Dedifferentiated amniotic fluid mesenchymal stem cell (primary cell): ENCODE measurements at regions not wholly inside any gene's neighbourhood (a gene's known extent, or its start where the extent isn't known, plus 50 kb on each side); places are given as distances from the start of the nearest gene placed in this dataset.

Source experiments
- DNase-seq: peaks from one replicate; pipeline ENCODE4 v3.0.0-alpha.2; 2016; ENCODE audit errors: extremely low spot score

DNA sequence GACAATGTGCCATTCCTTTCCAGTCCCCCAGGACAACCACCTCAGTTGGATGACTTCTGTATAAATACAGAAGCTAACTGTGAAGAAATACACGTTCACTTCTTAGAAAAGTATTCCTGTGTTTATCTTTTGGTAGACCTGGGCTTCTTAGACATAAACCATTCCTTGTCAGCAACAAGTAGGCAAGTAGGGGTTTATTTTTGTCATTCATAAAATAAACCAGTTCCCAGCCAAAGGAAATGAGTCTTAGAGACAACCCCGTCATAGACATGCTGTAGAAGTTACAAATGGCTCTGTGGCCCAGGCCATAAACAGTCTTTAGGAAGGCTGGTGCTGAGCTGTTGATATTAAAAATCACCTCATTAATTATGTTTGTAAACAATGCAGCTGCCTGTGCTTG is 243.2 kb downstream of the SPTSSA start:
- no peak for DNase-seq

- DNase-seq, result no peak
These were observed 247.1 kb downstream of the SPTSSA start for GRCh38 chr14:34214961-34215360.

DNA sequence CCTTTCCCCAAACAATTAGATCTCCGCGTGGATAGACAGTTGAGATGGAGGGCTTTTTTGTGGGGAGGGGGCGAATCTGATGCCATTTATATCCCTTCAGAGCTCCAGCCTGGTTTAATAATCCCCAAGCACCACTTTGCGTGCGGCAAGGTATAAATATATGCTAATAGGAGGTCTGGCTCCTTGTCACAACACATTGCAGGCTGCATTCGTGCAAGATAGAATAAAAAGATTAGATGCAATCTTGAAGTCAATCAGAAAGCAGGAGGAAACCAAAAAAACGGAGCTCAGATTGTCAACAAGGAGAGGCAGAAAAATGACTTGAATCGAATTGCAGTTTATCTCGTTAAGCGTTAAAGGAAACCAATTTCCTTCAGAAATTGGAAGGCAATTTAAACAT is 248.7 kb downstream of the SPTSSA start:
- no peak for DNase-seq

DNA sequence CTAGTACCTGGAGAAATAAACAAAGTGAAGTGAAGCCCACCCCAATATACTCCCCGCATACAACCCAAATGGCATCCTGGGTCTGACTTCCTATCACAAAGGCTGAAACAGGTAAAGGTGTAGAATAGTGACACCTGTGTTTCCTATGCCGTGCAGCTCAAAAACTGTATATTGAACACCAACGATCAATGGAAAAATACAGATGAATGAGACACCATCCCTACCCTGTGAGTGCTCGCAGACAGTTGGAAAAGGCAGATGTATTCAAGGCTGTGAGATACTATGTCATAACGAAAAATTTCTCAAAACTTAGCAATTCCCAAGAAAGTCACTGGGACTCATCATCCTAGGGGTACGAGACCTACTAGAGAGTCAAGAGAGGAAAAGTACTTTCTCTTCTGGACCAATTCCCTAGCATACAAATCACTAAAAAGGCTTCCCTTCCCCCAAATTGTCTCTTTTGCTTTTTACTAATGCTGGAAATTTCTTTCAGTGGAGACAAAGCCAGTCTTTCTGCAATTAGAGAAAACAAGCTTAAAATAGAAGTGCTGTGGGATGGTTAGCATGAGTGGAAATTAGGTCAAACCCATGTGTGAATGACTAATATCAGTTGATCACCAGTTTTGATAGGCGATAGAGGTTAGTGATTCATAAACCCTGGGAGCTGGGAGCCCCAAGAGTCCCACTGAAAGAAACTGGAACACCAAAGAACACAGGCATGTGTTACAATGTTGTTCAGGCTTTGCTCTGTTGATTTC is 249.7 kb downstream of the SPTSSA start:
- DNase-seq, result no peak

DNA sequence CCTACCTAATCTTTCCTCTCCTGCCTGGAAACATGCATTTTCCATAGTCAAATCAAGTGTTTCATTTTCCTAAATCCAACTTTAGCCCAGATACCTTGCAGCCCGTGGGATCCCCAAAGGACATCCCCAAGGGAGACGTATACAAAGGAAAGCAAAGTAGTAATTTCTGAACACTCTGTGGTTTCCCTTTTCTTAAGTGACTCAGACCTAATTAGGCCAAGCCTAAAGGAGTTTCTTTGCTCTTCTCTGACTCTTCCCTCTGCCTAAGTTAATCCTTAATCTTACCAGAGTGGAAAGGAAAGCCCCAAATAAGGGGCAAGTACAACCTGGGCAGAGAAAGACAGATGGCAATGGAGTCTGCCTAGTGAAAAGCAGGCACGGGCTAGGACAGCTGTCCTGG is 250.3 kb downstream of the SPTSSA start:
- no peak for DNase-seq

DNA sequence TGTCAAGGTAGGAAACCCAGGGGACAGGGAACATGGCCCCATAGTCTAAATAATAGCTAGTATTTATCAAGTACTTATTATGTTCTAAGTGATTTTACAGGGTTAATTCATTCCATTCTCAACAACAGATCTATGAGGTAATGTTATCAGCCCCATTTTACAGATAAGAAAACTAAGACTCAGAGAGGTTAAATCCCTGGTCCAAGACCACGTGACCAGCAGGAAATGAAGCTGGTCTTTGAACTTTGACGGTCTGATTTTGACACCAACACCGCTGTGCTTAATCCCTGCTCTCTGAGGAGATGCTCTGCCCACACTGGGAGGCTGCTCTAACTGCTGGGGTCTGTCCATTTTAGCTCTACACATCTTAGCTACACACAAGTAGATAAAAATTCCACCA is 253.5 kb downstream of the SPTSSA start:
- DNase-seq, result no peak

DNA sequence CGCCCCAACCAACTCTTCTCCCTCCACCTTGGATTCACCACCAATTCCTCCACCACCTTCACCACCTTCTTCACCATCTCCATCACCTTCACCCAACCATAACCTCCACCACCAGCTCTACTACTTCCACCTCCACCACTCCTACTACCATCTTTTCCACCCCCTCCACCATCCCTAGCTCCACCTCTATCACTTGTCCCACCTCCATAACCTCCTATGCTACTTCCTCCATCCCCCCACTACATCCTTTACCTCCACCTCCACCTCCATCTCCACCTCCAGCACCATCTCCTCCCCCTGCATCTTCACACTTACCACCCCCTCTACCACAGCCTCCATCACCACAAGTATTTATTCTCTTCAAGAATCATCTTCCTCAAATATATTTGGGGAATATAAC is 254.9 kb upstream of the EGLN3 start:
- DNase-seq, result no peak

- DNase-seq, result no peak
These were observed 253.9 kb upstream of the EGLN3 start for GRCh38 chr14:34204774-34205173.

- no peak for DNase-seq
These were observed 252.4 kb upstream of the EGLN3 start for GRCh38 chr14:34203251-34203722.

DNA sequence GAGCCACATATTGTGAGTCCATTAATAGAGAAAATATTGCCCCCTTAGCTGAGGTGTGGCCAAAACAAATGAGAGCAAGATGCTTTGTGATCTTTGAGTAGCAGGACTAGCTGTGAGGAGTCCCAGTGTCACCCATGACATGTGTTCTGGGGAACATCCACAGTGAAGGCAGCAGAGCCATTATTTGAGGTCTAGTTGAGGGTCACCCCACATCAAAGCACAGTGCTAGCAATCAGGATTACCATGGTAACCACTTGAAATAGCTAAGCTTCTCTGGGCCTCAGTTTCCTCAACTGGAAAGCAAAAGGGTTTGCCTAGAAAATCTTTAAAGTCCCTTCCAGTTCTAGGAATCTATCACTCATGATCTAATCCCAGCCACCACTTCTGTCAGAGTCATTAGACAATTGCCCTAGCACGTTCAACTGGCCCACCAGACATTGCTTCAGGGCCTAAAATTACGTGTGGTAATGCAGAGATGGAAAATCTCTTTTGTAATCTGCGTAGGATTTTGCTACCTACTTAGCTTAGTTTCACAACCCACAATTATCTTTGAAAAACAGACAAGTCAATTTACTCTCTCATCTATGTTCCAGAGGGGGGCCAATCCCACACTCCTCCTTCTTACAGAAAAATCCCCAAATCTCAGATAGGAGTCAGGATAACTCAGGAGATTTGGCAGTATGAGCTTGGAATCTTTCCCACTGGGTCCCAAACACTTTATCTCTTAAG is 251.2 kb upstream of the EGLN3 start:
- no peak for DNase-seq

DNA sequence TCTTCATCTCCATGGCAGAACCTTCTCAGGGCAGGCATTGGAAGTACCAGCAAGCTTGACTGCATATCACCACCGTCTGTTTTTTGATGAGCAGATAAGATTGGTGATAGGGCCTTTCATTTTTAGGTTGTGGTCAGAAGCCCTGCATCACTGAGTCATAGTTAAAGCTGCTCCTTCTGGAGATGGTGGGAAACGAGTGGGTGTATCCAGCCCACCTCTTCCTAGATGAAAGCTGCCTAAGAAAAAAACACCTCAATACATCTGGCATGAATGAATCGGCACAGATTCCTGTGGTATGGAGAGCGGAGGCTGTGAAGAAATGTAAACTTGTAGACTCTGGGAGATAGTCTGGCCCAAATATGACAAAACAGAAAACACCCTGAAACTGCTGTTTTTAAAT is 248.7 kb upstream of the EGLN3 start:
- no peak for DNase-seq

DNA sequence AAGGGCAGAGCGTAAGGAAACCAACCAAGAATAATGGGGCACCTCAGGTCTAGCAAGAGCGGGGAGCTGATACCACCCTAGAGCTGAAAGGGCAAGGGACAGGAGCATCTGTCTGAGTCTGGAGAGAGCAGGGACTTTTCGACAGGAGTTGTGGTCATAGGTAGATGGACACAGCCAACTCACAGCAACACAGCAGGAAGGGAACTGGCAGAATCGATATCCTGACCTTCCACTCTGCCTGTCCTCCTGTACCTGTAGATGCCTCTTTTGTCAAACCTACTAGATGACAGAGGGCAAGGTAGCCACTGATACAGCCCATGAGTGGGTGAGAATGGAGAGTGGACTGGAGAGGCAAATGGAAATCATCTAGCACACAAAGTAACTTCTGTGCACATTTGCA is 247.2 kb upstream of the EGLN3 start:
- DNase-seq, result no peak

- DNase-seq, result no peak
These were observed 245.1 kb upstream of the EGLN3 start for GRCh38 chr14:34195964-34196363.

GRCh38 chr14:34190717-34191116 is 239.8 kb upstream of the EGLN3 start:
- no peak for DNase-seq

DNA sequence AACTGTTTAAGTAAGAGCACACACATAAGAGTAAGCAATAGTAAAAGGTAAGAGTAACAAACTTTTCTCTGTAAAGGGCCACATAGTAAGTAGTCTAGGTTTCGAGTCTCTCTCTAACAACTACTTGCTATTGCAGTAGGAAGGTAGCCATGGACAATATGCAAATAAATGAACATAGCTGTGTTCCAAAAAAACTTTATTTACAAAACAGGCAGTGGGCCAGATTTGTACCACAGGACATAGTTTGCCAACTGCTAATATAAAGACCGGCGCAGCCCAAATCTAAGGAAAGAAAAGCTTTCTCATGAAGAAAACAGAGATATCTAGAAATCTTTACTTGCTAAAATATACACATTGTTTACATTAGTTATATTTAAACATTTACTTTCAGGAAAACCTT is 239.0 kb upstream of the EGLN3 start:
- DNase-seq, result no peak

GRCh38 chr14:34187519-34188044 is 236.7 kb upstream of the EGLN3 start:
- no peak for DNase-seq

GRCh38 chr14:34187061-34187460 is 236.2 kb upstream of the EGLN3 start:
- no peak for DNase-seq

DNA sequence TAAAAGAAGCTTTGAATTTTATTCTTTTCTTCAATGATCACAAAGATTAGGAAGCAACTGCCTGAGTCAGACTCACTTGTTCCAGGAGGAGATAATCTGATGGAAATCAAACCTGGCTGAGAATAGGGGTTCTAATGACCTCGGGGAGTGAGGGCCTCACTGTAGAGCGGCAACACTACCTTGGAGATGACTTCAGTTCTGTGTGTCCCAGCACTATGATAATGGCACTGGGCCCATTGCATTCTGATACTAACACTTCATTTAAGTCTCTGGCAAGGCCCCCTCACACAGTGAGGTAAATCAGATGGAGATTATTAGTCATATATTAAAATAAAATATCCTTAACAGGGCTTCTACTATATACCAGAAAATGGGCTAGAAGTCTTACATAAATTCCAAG is 233.3 kb upstream of the EGLN3 start:
- no peak for DNase-seq

DNA sequence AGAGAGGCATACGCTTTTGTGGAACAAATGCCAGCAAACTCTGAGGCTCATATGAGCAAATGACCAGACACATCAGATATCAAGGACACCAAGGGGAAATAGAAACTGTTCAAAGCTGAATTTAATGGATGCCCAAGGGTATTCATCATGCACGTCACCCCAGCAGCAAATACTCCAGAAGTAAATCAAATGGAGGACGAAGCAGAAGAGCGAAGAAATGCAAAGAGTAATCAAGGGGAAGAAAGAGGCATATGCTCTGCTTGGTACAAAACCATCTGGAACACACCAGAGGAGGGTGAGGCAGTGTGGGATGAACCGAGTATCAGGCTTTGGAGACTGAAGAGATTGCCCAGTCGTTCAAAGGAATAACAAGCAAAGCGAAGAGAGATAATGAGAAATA is 232.6 kb upstream of the EGLN3 start:
- DNase-seq, result no peak

GRCh38 chr14:34181338-34181737 is 230.5 kb upstream of the EGLN3 start:
- no peak for DNase-seq

DNA sequence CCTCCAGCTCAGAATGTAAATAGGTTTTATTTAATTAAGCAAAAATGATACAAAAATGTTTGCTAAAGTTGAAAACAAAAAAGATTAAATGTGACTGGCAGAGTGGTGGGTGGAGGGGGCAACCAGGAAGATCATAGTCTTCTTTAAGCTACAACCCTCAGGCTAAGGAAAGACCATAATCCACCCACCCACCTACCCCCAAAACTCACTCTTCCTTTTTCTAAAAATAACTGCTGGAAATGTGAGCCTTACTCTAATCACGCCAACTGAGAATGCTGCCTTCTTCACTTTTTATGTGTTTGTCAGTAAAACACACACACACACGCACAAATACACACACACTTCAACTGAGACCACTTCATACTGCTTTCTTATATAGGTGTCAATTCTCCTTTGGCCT is 230.0 kb upstream of the EGLN3 start:
- DNase-seq, result no peak

DNA sequence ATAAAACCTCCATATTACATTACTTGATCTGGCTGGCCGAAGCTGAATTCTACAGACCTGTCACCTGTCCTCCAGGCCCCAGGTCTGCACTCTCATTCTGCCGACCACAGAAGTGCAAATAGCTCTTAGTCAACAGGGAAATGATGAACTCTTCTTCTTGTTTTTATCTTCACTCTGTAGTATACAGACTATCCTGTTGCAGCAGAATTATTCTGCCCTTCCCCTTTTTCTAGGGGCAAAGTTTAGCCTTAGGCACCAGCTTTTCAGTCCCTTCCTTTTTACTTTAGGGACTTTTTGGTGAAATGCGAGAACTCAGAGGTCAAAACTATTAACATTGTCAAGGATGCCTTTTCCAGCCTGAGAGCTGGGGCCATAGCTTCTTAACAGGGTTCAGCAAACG is 229.6 kb upstream of the EGLN3 start:
- no peak for DNase-seq

GRCh38 chr14:34179727-34180126 is 228.9 kb upstream of the EGLN3 start:
- DNase-seq, result no peak
